ENCODE measurements at regions not wholly inside any gene's neighbourhood (a gene's known extent, or its start where the extent isn't known, plus 50 kb on each side); places are given as distances from the start of the nearest gene placed in this dataset.

DNA sequence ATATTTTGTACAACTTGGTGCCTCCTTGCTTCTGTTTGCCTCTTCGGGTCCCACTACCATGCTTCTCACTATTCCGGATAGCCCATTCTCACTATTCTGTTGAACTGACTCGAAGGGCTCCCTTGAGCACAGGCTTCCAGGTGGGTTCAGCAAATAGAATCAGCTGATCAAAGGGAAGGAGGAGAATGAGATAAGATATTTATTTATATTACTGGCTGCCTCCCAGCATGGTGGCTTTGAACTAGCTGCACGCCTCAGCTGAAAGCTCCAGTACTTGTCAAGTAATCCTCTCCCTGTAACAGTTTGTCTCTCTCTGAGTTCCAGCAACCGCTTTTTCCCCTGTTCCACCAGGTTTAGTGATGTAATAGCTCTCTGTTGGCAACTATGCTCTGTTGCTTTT is 187.8 kb upstream of the HNRNPA3 start (continued):
- TF ChIP-seq, protein P1, sequence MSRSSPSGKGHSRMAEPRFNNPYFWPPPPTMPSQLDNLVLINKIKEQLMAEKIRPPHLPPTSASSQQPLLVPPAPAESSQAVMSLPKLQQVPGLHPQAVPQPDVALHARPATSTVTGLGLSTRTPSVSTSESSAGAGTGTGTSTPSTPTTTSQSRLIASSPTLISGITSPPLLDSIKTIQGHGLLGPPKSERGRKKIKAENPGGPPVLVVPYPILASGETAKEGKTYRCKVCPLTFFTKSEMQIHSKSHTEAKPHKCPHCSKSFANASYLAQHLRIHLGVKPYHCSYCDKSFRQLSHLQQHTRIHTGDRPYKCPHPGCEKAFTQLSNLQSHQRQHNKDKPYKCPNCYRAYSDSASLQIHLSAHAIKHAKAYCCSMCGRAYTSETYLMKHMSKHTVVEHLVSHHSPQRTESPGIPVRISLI (tag by site-specific recombination; IDR thresholded peaks at IDR 0.05): no peak
- TF ChIP-seq FEZF1 (tag by site-specific recombination; IDR thresholded peaks at IDR 0.05) (peak; percentile 33; the same call in 1 of the 2 replicates), ZNF501 (tag by site-specific recombination; IDR thresholded peaks at IDR 0.05) (no peak), YY1 (tag by site-specific recombination; IDR thresholded peaks at IDR 0.05) (no peak), SALL2 (tag by site-specific recombination; IDR thresholded peaks at IDR 0.05; ENCODE audit: borderline replicate concordance) (no peak), ZNF121 (tag by site-specific recombination; IDR thresholded peaks at IDR 0.05) (no peak), SCRT2 (tag by site-specific recombination; IDR thresholded peaks at IDR 0.05) (0 out of 2 replicates have a peak, but pooled peaks have one; percentile 11), SP3 (tag by site-specific recombination; IDR thresholded peaks at IDR 0.05) (no peak), TCF7L2 (IDR thresholded peaks at IDR 0.05; ENCODE audit: borderline replicate concordance, low read depth, low read length) (peak; percentile 98), ZBTB1 (tag by site-specific recombination; IDR thresholded peaks at IDR 0.05) (no peak), HOXA7 (CRISPR knock-in tag; IDR thresholded peaks at IDR 0.05; ENCODE audit: borderline replicate concordance) (no peak), ZNF311 (tag by site-specific recombination; IDR thresholded peaks at IDR 0.05; ENCODE audit: borderline replicate concordance) (no peak), ZNF529 (tag by site-specific recombination; IDR thresholded peaks at IDR 0.05; ENCODE audit: insufficient replicate concordance) (no peak), ZNF10 (tag by site-specific recombination; IDR thresholded peaks at IDR 0.05) (no peak), ZNF324 (tag by site-specific recombination; IDR thresholded peaks at IDR 0.05) (no peak), ZNF610 (tag by site-specific recombination; IDR thresholded peaks at IDR 0.05; ENCODE audit: borderline replicate concordance) (no peak), ZNF596 (tag by site-specific recombination; IDR thresholded peaks at IDR 0.05) (no peak), ZNF621 (tag by site-specific recombination; IDR thresholded peaks at IDR 0.05) (no peak), ZNF221 (tag by site-specific recombination; IDR thresholded peaks at IDR 0.05; ENCODE audit: borderline replicate concordance) (no peak), ZNF24 (tag by site-specific recombination; IDR thresholded peaks at IDR 0.05) (no peak), ZNF394 (tag by site-specific recombination; IDR thresholded peaks at IDR 0.05; ENCODE audit: borderline replicate concordance) (no peak), ZNF585B (tag by site-specific recombination; IDR thresholded peaks at IDR 0.05) (no peak), RBAK (tag by site-specific recombination; IDR thresholded peaks at IDR 0.05) (no peak), ZNF366 (tag by site-specific recombination; conservative IDR thresholded peaks at IDR 0.05) (no peak), IKZF3 (tag by site-specific recombination; IDR thresholded peaks at IDR 0.05) (no peak), ZNF791 (tag by site-specific recombination; IDR thresholded peaks at IDR 0.05) (no peak), ZNF530 (tag by site-specific recombination; IDR thresholded peaks at IDR 0.05; ENCODE audit: low read depth) (no peak), ZNF37A (tag by site-specific recombination; IDR thresholded peaks at IDR 0.05) (no peak), KLF10 (tag by site-specific recombination; IDR thresholded peaks at IDR 0.05) (0 out of 2 replicates have a peak, but pooled peaks have one; percentile 26), ZFP69B (tag by site-specific recombination; IDR thresholded peaks at IDR 0.05) (0 out of 2 replicates have a peak, but pooled peaks have one; percentile 20), ZNF571 (tag by site-specific recombination; IDR thresholded peaks at IDR 0.05) (no peak)
- TF ChIP-seq, protein P2, sequence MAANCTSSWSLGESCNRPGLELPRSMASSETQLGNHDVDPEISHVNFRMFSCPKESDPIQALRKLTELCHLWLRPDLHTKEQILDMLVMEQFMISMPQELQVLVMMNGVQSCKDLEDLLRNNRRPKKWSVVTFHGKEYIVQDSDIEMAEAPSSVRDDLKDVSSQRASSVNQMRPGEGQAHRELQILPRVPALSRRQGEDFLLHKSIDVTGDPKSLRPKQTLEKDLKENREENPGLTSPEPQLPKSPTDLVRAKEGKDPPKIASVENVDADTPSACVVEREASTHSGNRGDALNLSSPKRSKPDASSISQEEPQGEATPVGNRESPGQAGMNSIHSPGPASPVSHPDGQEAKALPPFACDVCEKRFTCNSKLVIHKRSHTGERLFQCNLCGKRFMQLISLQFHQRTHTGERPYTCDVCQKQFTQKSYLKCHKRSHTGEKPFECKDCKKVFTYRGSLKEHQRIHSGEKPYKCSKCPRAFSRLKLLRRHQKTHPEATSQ (tag by site-specific recombination; IDR thresholded peaks at IDR 0.05): no peak
- TF ChIP-seq, protein P3, sequence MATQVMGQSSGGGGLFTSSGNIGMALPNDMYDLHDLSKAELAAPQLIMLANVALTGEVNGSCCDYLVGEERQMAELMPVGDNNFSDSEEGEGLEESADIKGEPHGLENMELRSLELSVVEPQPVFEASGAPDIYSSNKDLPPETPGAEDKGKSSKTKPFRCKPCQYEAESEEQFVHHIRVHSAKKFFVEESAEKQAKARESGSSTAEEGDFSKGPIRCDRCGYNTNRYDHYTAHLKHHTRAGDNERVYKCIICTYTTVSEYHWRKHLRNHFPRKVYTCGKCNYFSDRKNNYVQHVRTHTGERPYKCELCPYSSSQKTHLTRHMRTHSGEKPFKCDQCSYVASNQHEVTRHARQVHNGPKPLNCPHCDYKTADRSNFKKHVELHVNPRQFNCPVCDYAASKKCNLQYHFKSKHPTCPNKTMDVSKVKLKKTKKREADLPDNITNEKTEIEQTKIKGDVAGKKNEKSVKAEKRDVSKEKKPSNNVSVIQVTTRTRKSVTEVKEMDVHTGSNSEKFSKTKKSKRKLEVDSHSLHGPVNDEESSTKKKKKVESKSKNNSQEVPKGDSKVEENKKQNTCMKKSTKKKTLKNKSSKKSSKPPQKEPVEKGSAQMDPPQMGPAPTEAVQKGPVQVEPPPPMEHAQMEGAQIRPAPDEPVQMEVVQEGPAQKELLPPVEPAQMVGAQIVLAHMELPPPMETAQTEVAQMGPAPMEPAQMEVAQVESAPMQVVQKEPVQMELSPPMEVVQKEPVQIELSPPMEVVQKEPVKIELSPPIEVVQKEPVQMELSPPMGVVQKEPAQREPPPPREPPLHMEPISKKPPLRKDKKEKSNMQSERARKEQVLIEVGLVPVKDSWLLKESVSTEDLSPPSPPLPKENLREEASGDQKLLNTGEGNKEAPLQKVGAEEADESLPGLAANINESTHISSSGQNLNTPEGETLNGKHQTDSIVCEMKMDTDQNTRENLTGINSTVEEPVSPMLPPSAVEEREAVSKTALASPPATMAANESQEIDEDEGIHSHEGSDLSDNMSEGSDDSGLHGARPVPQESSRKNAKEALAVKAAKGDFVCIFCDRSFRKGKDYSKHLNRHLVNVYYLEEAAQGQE (tag by site-specific recombination; IDR thresholded peaks at IDR 0.05): no peak
- TF ChIP-seq, protein P4, sequence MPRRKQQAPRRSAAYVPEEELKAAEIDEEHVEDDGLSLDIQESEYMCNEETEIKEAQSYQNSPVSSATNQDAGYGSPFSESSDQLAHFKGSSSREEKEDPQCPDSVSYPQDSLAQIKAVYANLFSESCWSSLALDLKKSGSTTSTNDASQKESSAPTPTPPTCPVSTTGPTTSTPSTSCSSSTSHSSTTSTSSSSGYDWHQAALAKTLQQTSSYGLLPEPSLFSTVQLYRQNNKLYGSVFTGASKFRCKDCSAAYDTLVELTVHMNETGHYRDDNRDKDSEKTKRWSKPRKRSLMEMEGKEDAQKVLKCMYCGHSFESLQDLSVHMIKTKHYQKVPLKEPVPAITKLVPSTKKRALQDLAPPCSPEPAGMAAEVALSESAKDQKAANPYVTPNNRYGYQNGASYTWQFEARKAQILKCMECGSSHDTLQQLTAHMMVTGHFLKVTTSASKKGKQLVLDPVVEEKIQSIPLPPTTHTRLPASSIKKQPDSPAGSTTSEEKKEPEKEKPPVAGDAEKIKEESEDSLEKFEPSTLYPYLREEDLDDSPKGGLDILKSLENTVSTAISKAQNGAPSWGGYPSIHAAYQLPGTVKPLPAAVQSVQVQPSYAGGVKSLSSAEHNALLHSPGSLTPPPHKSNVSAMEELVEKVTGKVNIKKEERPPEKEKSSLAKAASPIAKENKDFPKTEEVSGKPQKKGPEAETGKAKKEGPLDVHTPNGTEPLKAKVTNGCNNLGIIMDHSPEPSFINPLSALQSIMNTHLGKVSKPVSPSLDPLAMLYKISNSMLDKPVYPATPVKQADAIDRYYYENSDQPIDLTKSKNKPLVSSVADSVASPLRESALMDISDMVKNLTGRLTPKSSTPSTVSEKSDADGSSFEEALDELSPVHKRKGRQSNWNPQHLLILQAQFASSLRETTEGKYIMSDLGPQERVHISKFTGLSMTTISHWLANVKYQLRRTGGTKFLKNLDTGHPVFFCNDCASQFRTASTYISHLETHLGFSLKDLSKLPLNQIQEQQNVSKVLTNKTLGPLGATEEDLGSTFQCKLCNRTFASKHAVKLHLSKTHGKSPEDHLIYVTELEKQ (tag by site-specific recombination; IDR thresholded peaks at IDR 0.05; ENCODE audit: borderline replicate concordance): no peak
